PC-9 (cell line): ENCODE measurements at regions not wholly inside any gene's neighbourhood (a gene's known extent, or its start where the extent isn't known, plus 50 kb on each side); places are given as distances from the start of the nearest gene placed in this dataset.
"Not testable (repeated sequence)": the region's sequence is repeated elsewhere in the genome, so short reads cannot be mapped to it uniquely, and the experiment has no call there.

Experiments used
- BruUV-seq: library from RNA; stranded (reverse); fragments of 400-500 nt; replicated peaks from 2 replicates; lab custom pipeline; 2021; lab: Mats Ljungman, UMichigan
- CTCF ChIA-PET: fragments of 300-600 bp; sonication (Branson Sonifier 250); formaldehyde crosslinking; loops from one replicate; lab custom pipeline; 2022; ENCODE audit warnings: antibody characterized with exemption; lab: Charles Lee
- POLR2A ChIA-PET: fragments of 300-600 bp; sonication (Branson Sonifier 250); formaldehyde crosslinking; loops from one replicate; lab custom pipeline; 2022; ENCODE audit warnings: antibody characterized with exemption; ENCODE audit not compliant: unreplicated experiment; lab: Charles Lee
- DNase-seq, 2 experiments: peaks; one replicate each; pipeline versions ENCODE4 v3.0.0 to v3.0.0-alpha.2; 2015 to 2022; ENCODE audit warnings: mixed read lengths in 1 of 2
- H2AFZ ChIP-seq: fragments of 200-600 bp; sonication (generic); 2 replicates; pipeline ENCODE4 v1.8.1; 2017; ENCODE audit warnings: antibody characterized with exemption
- H3F3A ChIP-seq: fragments of 200-600 bp; sonication (generic); 2 replicates; pipeline ENCODE4 v1.8.1; 2017; ENCODE audit warnings: antibody characterized with exemption, mild to moderate bottlenecking, low read depth; ENCODE audit not compliant: insufficient read depth
- H3K27ac ChIP-seq: fragments of 200-600 bp; sonication (generic); 2 replicates; pipeline ENCODE4 v1.6.1; 2016; ENCODE audit warnings: mixed run types
- H3K27me3 ChIP-seq: fragments of 200-600 bp; sonication (generic); 2 replicates; pipeline ENCODE4 v1.6.1; 2016; ENCODE audit warnings: low read depth, mixed run types; ENCODE audit not compliant: insufficient read depth
- H3K36me3 ChIP-seq: fragments of 200-600 bp; sonication (generic); 2 replicates; pipeline ENCODE4 v1.6.1; 2016; ENCODE audit warnings: low read depth, mixed run types
- H3K4me1 ChIP-seq: fragments of 200-600 bp; sonication (generic); replicated peaks from 2 replicates; pipeline ENCODE4 v1.6.1; 2016; ENCODE audit warnings: mixed run types; ENCODE audit not compliant: insufficient read depth
- H3K4me2 ChIP-seq: fragments of 200-600 bp; sonication (generic); 2 replicates; pipeline ENCODE4 v1.6.1; 2017; ENCODE audit warnings: mixed run types
- H3K4me3 ChIP-seq: fragments of 200-600 bp; sonication (generic); 2 replicates; pipeline ENCODE4 v1.6.1; 2016; ENCODE audit warnings: mixed run types
- H3K79me2 ChIP-seq: fragments of 200-600 bp; sonication (generic); 2 replicates; pipeline ENCODE4 v1.6.1; 2017; ENCODE audit warnings: low read depth, mixed run types
- H3K9me2 ChIP-seq: fragments of 200-600 bp; sonication (generic); 2 replicates; pipeline ENCODE4 v1.8.1; 2017; ENCODE audit warnings: mild to moderate bottlenecking; ENCODE audit not compliant: insufficient read depth
- H3K9me3 ChIP-seq: fragments of 200-600 bp; sonication (generic); 2 replicates; pipeline ENCODE4 v1.8.1; 2016; ENCODE audit warnings: low read depth; ENCODE audit not compliant: insufficient read depth
- H4K20me1 ChIP-seq: fragments of 200-600 bp; sonication (generic); 2 replicates; pipeline ENCODE4 v1.8.1; 2017; ENCODE audit not compliant: insufficient read depth
- CTCF ChIP-seq: fragments of 200-600 bp; sonication (generic); conservative IDR thresholded peaks from 2 replicates; pipeline ENCODE4 v1.6.1; 2017; ENCODE audit warnings: mixed run types, antibody characterized with exemption, mild to moderate bottlenecking, moderate library complexity
- EZH2 ChIP-seq: fragments of 200-600 bp; sonication (generic); IDR thresholded peaks from 2 replicates; pipeline ENCODE4 v1.8.0; 2017; ENCODE audit warnings: antibody characterized with exemption, low read depth
- intact Hi-C: fragments of 100-400 bp; cut with micrococcal nuclease; formaldehyde crosslinking; loops from one replicate; pipeline ENCODE4 v1.10.0; 2022; ENCODE audit not compliant: unreplicated experiment

- DNase-seq = no peak
- no TSS peak for BruUV-seq
- intact Hi-C loops = no loop called here
Measured at GRCh38 chr12:90802727-90803126, 152.2 kb downstream of the CCER1 start.

GRCh38 chr12:90801776-90802175 is 153.2 kb downstream of the CCER1 start:
- intact Hi-C loops = no loop called here
- Histone ChIP-seq H3K9me2 (no peaks in the 10 kb centered on the region; the same call in 1 of the 2 replicates), H3K27ac (no peak overlapping the region), H3K4me2 (no peak overlapping the region), H3K79me2 (no peaks in the 10 kb centered on the region), H3K4me1 (no peaks in the 10 kb centered on the region), H4K20me1 (no peaks in the 10 kb centered on the region), H3K4me3 (no peak overlapping the region), H3K27me3 (no peaks in the 10 kb centered on the region), H3K36me3 (no peaks in the 10 kb centered on the region), H2AFZ (no peak overlapping the region), H3F3A (no peaks in the 10 kb centered on the region), H3K9me3 (no peaks in the 10 kb centered on the region)
- no peak for TF ChIP-seq CTCF
- TF ChIP-seq EZH2 = no peak
- no peak for DNase-seq
- POLR2A ChIA-PET = interaction anchor here (0.6 kb wide), 1 partner anchor 910 kb away, joined by 3 read pairs; no protein-coding TSS in a partner anchor
- no TSS peak for BruUV-seq
- CTCF ChIA-PET = no interaction called here

More at GRCh38 chr12:90802727-90803126, 152.2 kb downstream of the CCER1 start:
- ChIA-PET CTCF (no interaction called here), POLR2A (no interaction called here)
- H3K9me2 ChIP-seq = no peaks in the 10 kb centered on the region; the same call in 1 of the 2 replicates
- H2AFZ ChIP-seq = no peak overlapping the region
- H3F3A ChIP-seq = no peaks in the 10 kb centered on the region
- no peaks in the 10 kb centered on the region for H3K27me3 ChIP-seq
- H3K4me1 ChIP-seq = no peaks in the 10 kb centered on the region
- no peaks in the 10 kb centered on the region for H4K20me1 ChIP-seq
- no peaks in the 10 kb centered on the region for H3K9me3 ChIP-seq
- H3K27ac ChIP-seq = no peak overlapping the region
- H3K79me2 ChIP-seq = no peaks in the 10 kb centered on the region
- H3K36me3 ChIP-seq = no peaks in the 10 kb centered on the region
- H3K4me3 ChIP-seq = no peak overlapping the region
- TF ChIP-seq EZH2 (no peak), CTCF (no peak)
- H3K4me2 ChIP-seq = no peak overlapping the region

GRCh38 chr12:90794212-90794611 is 160.8 kb downstream of the CCER1 start:
- intact Hi-C loops = no loop called here
- Histone ChIP-seq H3K27ac (no peak overlapping the region), H4K20me1 (no peaks in the 10 kb centered on the region), H3K9me3 (no peaks in the 10 kb centered on the region), H3K4me1 (no peaks in the 10 kb centered on the region), H3K9me2 (peaks cover 4% of the 10 kb centered on the region; the same call in 1 of the 2 replicates), H3F3A (no peaks in the 10 kb centered on the region), H3K36me3 (no peaks in the 10 kb centered on the region), H3K79me2 (no peaks in the 10 kb centered on the region), H3K4me2 (no peak overlapping the region), H3K4me3 (no peak overlapping the region), H2AFZ (no peak overlapping the region), H3K27me3 (no peaks in the 10 kb centered on the region)
- POLR2A ChIA-PET = no interaction called here
- TF ChIP-seq EZH2 (no peak), CTCF (no peak)
- CTCF ChIA-PET = no interaction called here
- DNase-seq = no peak
- BruUV-seq = no TSS peak

GRCh38 chr12:90792718-90793117 is 162.3 kb downstream of the CCER1 start:
- H3K27me3 ChIP-seq, H3K36me3 ChIP-seq, DNase-seq, H3K9me2 ChIP-seq, H3F3A ChIP-seq, CTCF ChIA-PET, H3K4me3 ChIP-seq, H3K4me2 ChIP-seq, BruUV-seq, H3K79me2 ChIP-seq, H2AFZ ChIP-seq, H3K9me3 ChIP-seq, POLR2A ChIA-PET, H3K4me1 ChIP-seq, H4K20me1 ChIP-seq, H3K27ac ChIP-seq, intact Hi-C loops: not testable (repeated sequence)
